Ovary (tissue), 3 donors: ENCODE measurements at regions not wholly inside any gene's neighbourhood (a gene's known extent, or its start where the extent isn't known, plus 50 kb on each side); places are given as distances from the start of the nearest gene placed in this dataset.

ENCODE experiments used
- EP300 ChIP-seq: sonication (generic); formaldehyde crosslinking; IDR thresholded peaks from one replicate; pipeline ENCODE4 v1.6.1; 2017; ENCODE audit warnings: antibody characterized with exemption
- TF ChIP-seq, protein P1 (sequence below), 3 donors: fragments of 450-650 bp in 2 of 3; fragments of 200-600 bp in 1 of 3; IDR thresholded peaks; one replicate each; pipeline versions ENCODE4 v1.5.1 to v1.8.0; 2016 to 2022; ENCODE audit warnings: antibody characterized with exemption in 3 of 3, mild to moderate bottlenecking in 1 of 3
- donor health status: DM: no; HTN: no; CAD: no.

DNA sequence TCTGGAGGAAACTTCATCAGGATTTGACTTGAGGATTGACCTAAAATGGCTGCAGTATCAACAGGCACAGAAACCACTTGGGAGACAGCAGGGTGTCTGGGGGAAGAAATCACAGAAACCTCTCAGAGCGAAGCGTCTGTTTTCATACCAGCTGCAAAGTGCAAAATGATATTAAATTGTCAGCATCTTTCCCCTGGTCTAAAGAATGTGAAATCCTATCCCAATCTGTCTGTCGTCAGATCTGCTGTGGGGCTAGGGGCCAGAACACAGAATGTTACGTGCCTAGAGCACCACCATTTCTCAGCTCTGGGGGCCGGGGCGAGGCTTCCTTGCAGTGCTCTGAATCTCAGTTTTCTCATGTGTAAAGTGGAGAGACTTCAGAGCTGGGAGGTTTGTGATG, 54.1 kb upstream of the MYCN start:
- TF ChIP-seq EP300, result no peak
- TF ChIP-seq, protein P1, sequence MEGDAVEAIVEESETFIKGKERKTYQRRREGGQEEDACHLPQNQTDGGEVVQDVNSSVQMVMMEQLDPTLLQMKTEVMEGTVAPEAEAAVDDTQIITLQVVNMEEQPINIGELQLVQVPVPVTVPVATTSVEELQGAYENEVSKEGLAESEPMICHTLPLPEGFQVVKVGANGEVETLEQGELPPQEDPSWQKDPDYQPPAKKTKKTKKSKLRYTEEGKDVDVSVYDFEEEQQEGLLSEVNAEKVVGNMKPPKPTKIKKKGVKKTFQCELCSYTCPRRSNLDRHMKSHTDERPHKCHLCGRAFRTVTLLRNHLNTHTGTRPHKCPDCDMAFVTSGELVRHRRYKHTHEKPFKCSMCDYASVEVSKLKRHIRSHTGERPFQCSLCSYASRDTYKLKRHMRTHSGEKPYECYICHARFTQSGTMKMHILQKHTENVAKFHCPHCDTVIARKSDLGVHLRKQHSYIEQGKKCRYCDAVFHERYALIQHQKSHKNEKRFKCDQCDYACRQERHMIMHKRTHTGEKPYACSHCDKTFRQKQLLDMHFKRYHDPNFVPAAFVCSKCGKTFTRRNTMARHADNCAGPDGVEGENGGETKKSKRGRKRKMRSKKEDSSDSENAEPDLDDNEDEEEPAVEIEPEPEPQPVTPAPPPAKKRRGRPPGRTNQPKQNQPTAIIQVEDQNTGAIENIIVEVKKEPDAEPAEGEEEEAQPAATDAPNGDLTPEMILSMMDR (IDR thresholded peaks at IDR 0.05), result no peak
